CD8-positive, alpha-beta memory T cell (primary cell): ENCODE measurements at regions not wholly inside any gene's neighbourhood (a gene's known extent, or its start where the extent isn't known, plus 50 kb on each side); places are given as distances from the start of the nearest gene placed in this dataset.
"Not testable (repeated sequence)": the region's sequence is repeated elsewhere in the genome, so short reads cannot be mapped to it uniquely, and the experiment has no call there.

Experiments used
- CTCF ChIA-PET: fragments of 350-600 bp; sonication (Branson Sonifier 250); formaldehyde crosslinking; loops from one replicate; lab custom pipeline; 2021; ENCODE audit warnings: antibody characterized with exemption; lab: Charles Lee
- POLR2A ChIA-PET: fragments of 350-600 bp; sonication (Branson Sonifier 250); formaldehyde crosslinking; loops from one replicate; lab custom pipeline; 2021; ENCODE audit warnings: antibody characterized with exemption; lab: Charles Lee
- DNase-seq, 5 donors: peaks; one replicate each; pipeline versions ENCODE4 v3.0.0 to v3.0.0-alpha.2; 2020 to 2022; ENCODE audit warnings: mixed read lengths in 1 of 5
- H3K27ac ChIP-seq: one replicate; pipeline ENCODE4 v1.7.0; 2013; ENCODE audit warnings: low read depth, mild to moderate bottlenecking, low read length, moderate library complexity
- H3K27me3 ChIP-seq: 2 replicates; pipeline ENCODE4 v1.7.0; 2013; ENCODE audit warnings: low read length, mild to moderate bottlenecking; ENCODE audit not compliant: insufficient read depth, poor library complexity, severe bottlenecking
- H3K36me3 ChIP-seq: 2 replicates; pipeline ENCODE4 v1.7.0; 2013; ENCODE audit warnings: mild to moderate bottlenecking, low read length, moderate library complexity; ENCODE audit not compliant: insufficient read depth
- H3K4me1 ChIP-seq: 2 replicates; pipeline ENCODE4 v1.7.0; 2013; ENCODE audit warnings: mild to moderate bottlenecking, low read length, moderate library complexity; ENCODE audit not compliant: insufficient read depth
- H3K4me3 ChIP-seq: 2 replicates; pipeline ENCODE4 v1.7.0; 2013; ENCODE audit warnings: mild to moderate bottlenecking, low read length
- H3K9me3 ChIP-seq: 2 replicates; pipeline ENCODE4 v1.7.0; 2013; ENCODE audit warnings: mild to moderate bottlenecking, low read length
- H3K27ac Mint-ChIP-seq, 8 donors: one replicate each; pipeline ENCODE4 v1.8.0; 2020 to 2021; ENCODE audit warnings: mixed read lengths in 8 of 8, mild to moderate bottlenecking in 6 of 8, inconsistent platforms in 3 of 8, moderate library complexity in 3 of 8
- H3K27me3 Mint-ChIP-seq, 2 donors: one replicate each; pipeline ENCODE4 v1.8.0; 2020 to 2021; ENCODE audit warnings: mixed read lengths in 2 of 2, mild to moderate bottlenecking in 1 of 2, moderate library complexity in 1 of 2
- H3K36me3 Mint-ChIP-seq, 3 donors: one replicate each; pipeline ENCODE4 v1.8.0; 2020 to 2021; ENCODE audit warnings: mixed read lengths in 3 of 3, inconsistent platforms in 1 of 3, mild to moderate bottlenecking in 1 of 3
- H3K4me1 Mint-ChIP-seq, 3 donors: one replicate each; pipeline ENCODE4 v1.8.0; 2020 to 2021; ENCODE audit warnings: mixed read lengths in 3 of 3, inconsistent platforms in 1 of 3, mild to moderate bottlenecking in 1 of 3
- H3K4me3 Mint-ChIP-seq, 7 donors: one replicate each; pipeline ENCODE4 v1.8.0; 2020 to 2021; ENCODE audit warnings: mixed read lengths in 7 of 7, mild to moderate bottlenecking in 6 of 7, moderate library complexity in 4 of 7, inconsistent platforms in 2 of 7
- H3K9me3 Mint-ChIP-seq, 5 donors: one replicate each; pipeline ENCODE4 v1.8.0; 2020 to 2022; ENCODE audit warnings: mixed read lengths in 5 of 5, mild to moderate bottlenecking in 3 of 5, moderate library complexity in 2 of 5, inconsistent platforms in 1 of 5

DNA sequence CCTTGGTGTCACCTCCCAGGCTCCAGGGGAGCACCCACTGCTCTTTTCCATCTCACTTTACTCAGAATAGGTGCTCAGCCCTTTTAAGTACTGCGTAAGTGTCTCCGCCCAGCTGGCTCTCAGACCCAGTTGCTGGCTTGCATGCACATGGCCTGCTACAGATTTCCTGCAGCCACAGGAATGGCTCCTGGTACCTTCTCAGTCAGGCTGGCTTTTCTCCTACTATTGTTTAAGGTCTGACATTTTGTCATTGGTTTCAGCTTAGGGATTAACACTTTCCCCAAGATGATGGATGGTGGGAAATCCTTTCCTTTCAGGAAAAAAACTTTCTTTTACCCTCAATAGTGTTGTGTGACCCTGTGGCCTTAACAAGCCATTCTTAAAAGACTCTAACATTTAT, 1652.3 kb upstream of the WWC1 start:
- Histone ChIP-seq H3K4me1 (no peaks in the 10 kb centered on the region), H3K36me3 (no peaks in the 10 kb centered on the region), H3K4me3 (no peak overlapping the region), H3K9me3 (no peaks in the 10 kb centered on the region), H3K27ac (no peak overlapping the region), H3K27me3 (no peaks in the 10 kb centered on the region)
- Mint-ChIP-seq H3K9me3 (peaks cover 0 to 32% (median 2%) of the 10 kb centered on the region in 5 donors), H3K4me1 (no peaks in the 10 kb centered on the region), H3K4me3 (no peak overlapping the region), H3K27me3 (no peaks in the 10 kb centered on the region), H3K27ac (no peak overlapping the region), H3K36me3 (no peaks in the 10 kb centered on the region)
- DNase-seq, result no peak
- CTCF ChIA-PET, result no interaction called here
- POLR2A ChIA-PET, result no interaction called here

DNA sequence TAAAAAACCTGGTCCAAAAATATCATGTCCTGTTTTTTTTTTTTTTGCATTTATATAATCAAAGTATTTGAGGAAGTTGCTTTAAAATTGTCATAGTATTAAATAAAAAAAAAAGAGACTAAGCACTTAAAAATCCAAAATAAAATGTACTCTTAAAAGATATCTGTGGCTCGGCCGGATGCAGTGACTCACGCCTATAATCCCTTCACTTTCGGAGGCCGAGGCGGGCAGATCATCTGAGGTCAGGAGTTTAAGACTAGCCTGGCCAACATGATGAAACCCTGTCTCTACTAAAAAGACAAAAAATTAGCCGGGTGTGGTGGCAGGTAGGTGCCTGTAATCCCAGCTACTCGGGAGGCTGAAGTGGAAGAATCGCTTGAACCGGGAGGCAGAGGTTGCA, 1651.3 kb upstream of the WWC1 start:
- H3K9me3 ChIP-seq, DNase-seq, CTCF ChIA-PET, H3K36me3 ChIP-seq, H3K4me3 ChIP-seq, H3K27ac Mint-ChIP-seq, H3K4me1 ChIP-seq, H3K4me1 Mint-ChIP-seq, H3K4me3 Mint-ChIP-seq, H3K27ac ChIP-seq, POLR2A ChIA-PET, H3K27me3 Mint-ChIP-seq, H3K27me3 ChIP-seq, H3K36me3 Mint-ChIP-seq: not testable (repeated sequence)
- peaks cover 0 to 38% (median 2%) of the 10 kb centered on the region in 5 donors for H3K9me3 Mint-ChIP-seq

DNA sequence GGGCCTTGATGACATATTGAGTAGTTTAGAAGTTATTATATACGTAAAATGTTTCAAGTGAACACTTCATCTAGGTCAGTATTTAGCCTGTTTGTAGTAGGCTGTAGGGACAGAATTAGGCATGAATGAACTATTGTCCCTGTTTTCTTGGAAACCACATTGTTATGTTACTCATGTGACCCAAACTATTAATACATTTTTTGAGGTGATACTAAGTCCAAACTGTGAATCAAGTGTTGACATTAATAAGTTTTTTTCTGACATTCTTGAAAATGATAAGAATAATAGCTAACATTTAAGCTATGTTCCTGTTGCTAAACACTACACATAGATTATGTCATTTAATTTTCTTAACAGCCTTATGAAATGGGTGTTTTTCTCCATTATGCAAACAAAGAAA, 1642.7 kb upstream of the WWC1 start:
- Histone ChIP-seq H3K4me1 (no peaks in the 10 kb centered on the region), H3K27ac (no peak overlapping the region), H3K4me3 (no peak overlapping the region), H3K9me3 (no peaks in the 10 kb centered on the region), H3K36me3 (no peaks in the 10 kb centered on the region), H3K27me3 (no peaks in the 10 kb centered on the region)
- H3K9me3 Mint-ChIP-seq, result peaks cover 5 to 27% (median 6%) of the 10 kb centered on the region in 5 donors
- ChIA-PET CTCF (no interaction called here), POLR2A (no interaction called here)
- no peaks in the 10 kb centered on the region for H3K36me3 Mint-ChIP-seq
- no peaks in the 10 kb centered on the region for H3K27me3 Mint-ChIP-seq
- no peak for DNase-seq
- no peak overlapping the region for H3K27ac Mint-ChIP-seq
- H3K4me3 Mint-ChIP-seq, result no peak overlapping the region
- H3K4me1 Mint-ChIP-seq, result no peaks in the 10 kb centered on the region

DNA sequence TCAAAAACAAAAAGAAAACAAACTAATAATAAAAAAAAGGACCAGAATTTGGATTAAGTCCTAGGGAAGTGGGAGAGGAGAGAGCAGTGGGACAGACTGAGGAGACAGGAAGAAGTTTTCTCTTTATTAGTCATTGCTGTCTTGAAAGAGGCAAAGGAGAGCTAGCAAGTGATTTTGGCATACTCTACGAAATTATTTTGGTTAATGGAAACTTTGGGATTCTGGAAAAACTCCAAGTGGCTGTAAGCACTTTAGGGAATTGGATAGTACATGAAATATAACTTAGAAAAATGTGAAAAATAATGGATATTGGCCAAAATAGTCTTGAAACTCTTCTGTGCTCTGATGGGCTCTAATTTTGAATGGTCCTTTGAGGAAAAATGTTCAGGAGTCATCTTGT, 1641.8 kb upstream of the WWC1 start:
- Histone ChIP-seq H3K4me1 (no peaks in the 10 kb centered on the region), H3K9me3 (no peaks in the 10 kb centered on the region), H3K36me3 (no peaks in the 10 kb centered on the region), H3K27me3 (no peaks in the 10 kb centered on the region), H3K4me3 (no peak overlapping the region), H3K27ac (no peak overlapping the region)
- Mint-ChIP-seq H3K27me3 (no peaks in the 10 kb centered on the region), H3K27ac (no peak overlapping the region), H3K4me3 (no peak overlapping the region), H3K4me1 (no peaks in the 10 kb centered on the region), H3K36me3 (no peaks in the 10 kb centered on the region), H3K9me3 (peaks cover 5 to 31% (median 7%) of the 10 kb centered on the region in 5 donors)
- CTCF ChIA-PET, result no interaction called here
- DNase-seq, result no peak
- POLR2A ChIA-PET, result no interaction called here

DNA sequence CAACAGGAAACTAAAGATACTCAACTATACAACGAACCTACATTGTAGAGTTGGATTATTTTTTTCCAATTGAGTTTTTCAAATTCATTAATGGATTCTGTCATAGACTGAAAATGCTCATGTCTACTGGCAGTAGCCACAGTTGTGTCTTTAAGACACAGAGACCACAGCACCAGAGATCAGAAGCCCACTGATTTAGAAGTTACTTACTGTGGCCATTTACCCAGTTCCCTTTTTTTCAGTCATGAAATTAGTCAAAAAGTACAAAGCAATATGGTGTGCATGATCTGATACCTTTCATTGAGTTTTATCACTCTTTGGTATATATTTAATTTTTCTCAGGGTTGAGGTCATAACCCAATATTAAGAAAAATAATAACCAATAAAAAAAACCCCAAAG, 1640.2 kb upstream of the WWC1 start:
- Histone ChIP-seq H3K4me3 (no peak overlapping the region), H3K36me3 (no peaks in the 10 kb centered on the region), H3K9me3 (no peaks in the 10 kb centered on the region), H3K27me3 (no peaks in the 10 kb centered on the region), H3K4me1 (no peaks in the 10 kb centered on the region), H3K27ac (no peak overlapping the region)
- CTCF ChIA-PET, result no interaction called here
- Mint-ChIP-seq H3K9me3 (peaks cover 5 to 24% (median 7%) of the 10 kb centered on the region in 5 donors), H3K36me3 (no peaks in the 10 kb centered on the region), H3K4me3 (no peak overlapping the region), H3K4me1 (no peaks in the 10 kb centered on the region), H3K27ac (no peak overlapping the region), H3K27me3 (no peaks in the 10 kb centered on the region)
- no peak for DNase-seq
- POLR2A ChIA-PET, result no interaction called here

DNA sequence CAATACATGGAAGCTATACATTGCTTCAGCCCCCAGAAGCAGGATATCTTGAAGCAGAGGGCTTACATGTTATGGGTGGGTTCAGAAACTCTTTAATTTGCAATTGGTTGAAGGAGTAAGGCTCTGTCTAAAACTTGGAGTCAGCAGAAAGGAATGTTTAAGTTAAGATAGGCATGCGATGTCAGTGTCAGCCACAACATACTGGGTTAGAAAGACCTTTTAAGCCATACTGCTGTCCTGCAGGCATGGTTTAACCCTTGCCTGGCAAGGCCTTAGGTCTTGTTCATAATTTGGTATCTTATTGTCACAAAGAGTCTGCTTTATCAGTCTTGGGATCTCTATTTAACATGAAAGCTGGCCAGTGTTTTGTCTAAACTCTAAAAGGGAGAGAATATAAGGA, 1619.6 kb upstream of the WWC1 start:
- H3K4me3 ChIP-seq, result no peak overlapping the region
- no peak for DNase-seq
- Mint-ChIP-seq H3K9me3 (peaks cover 2 to 26% (median 9%) of the 10 kb centered on the region in 5 donors), H3K4me3 (no peak overlapping the region), H3K27ac (no peak overlapping the region), H3K4me1 (no peaks in the 10 kb centered on the region), H3K27me3 (no peaks in the 10 kb centered on the region), H3K36me3 (no peaks in the 10 kb centered on the region)
- ChIA-PET POLR2A (no interaction called here), CTCF (no interaction called here)
- H3K4me1 ChIP-seq, result no peaks in the 10 kb centered on the region
- H3K27me3 ChIP-seq, result no peaks in the 10 kb centered on the region
- no peaks in the 10 kb centered on the region for H3K9me3 ChIP-seq
- no peaks in the 10 kb centered on the region for H3K36me3 ChIP-seq
- no peak overlapping the region for H3K27ac ChIP-seq

DNA sequence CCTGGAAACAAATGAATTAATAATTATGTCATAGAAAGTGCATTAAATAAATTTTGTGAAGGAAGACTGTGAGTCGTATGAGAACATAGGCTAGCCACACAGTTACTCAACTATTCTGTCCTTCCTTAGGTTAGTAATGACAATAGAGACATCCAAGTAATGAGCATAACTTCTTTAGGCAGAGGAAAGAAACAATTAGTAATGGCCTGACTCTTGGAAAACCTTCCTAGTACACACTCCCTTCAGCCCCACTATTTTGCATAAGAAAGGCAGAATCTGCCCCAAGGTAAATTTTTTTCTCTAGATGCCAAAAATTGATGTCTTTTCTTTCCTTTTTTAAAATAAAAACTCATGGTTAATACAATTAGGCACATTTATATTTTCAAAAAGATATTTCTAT, 1619.0 kb upstream of the WWC1 start:
- no peaks in the 10 kb centered on the region for H3K36me3 Mint-ChIP-seq
- Histone ChIP-seq H3K27me3 (no peaks in the 10 kb centered on the region), H3K4me1 (no peaks in the 10 kb centered on the region), H3K27ac (no peak overlapping the region), H3K9me3 (no peaks in the 10 kb centered on the region), H3K36me3 (no peaks in the 10 kb centered on the region), H3K4me3 (no peak overlapping the region)
- DNase-seq, result no peak
- POLR2A ChIA-PET, result no interaction called here
- no peaks in the 10 kb centered on the region for H3K4me1 Mint-ChIP-seq
- no peak overlapping the region for H3K27ac Mint-ChIP-seq
- no peak overlapping the region for H3K4me3 Mint-ChIP-seq
- H3K9me3 Mint-ChIP-seq, result peaks cover 2 to 20% (median 9%) of the 10 kb centered on the region in 5 donors
- CTCF ChIA-PET, result no interaction called here
- H3K27me3 Mint-ChIP-seq, result no peaks in the 10 kb centered on the region

DNA sequence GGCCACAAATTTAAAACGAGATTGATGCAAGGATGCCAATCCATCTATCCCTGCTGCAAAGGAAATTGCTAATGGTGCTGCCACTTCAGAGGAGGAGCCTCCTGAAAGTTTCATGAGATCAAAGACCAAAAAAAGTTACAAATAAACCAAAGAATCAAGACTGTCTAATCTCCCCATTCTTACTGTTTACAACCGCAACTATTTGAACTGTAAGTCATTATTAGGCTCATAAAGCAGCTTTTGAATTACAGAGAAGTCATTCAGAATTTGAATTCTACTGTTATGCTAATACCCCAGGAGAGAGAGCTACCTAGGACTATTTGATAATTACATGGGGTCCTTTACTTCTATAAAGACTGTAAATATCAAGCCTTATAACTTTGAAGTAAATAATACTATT, 1613.6 kb upstream of the WWC1 start:
- Histone ChIP-seq H3K4me3 (no peak overlapping the region), H3K36me3 (no peaks in the 10 kb centered on the region), H3K4me1 (no peaks in the 10 kb centered on the region), H3K27me3 (no peaks in the 10 kb centered on the region), H3K27ac (no peak overlapping the region), H3K9me3 (no peaks in the 10 kb centered on the region)
- CTCF ChIA-PET, result interaction anchor here (0.9 kb wide), 1 partner anchor 12 kb away, joined by 3 read pairs; no protein-coding TSS in a partner anchor
- POLR2A ChIA-PET, result no interaction called here
- no peak overlapping the region for H3K4me3 Mint-ChIP-seq
- no peaks in the 10 kb centered on the region for H3K27me3 Mint-ChIP-seq
- no peaks in the 10 kb centered on the region for H3K4me1 Mint-ChIP-seq
- H3K27ac Mint-ChIP-seq, result no peak overlapping the region
- no peak for DNase-seq
- no peaks in the 10 kb centered on the region for H3K36me3 Mint-ChIP-seq
- H3K9me3 Mint-ChIP-seq, result peaks cover 2 to 12% (median 6%) of the 10 kb centered on the region in 5 donors

DNA sequence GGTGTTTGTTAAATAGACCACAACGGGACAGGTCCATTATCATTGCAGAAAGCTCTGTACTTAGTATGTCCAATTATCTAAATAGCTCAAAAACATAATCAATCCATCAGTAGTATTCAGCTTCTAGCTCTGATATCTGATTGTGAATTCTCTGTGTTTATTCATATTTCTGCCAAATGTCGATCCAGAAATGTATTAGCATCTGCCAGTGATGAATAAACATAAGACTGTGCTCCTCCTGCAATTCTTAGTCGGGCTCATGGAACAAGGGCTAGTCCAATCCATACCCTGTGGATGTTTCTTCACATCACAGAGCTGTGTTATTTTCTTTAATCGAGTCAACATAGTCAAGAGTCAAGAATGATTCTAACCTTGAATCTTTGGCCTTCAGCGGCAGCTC, 1612.1 kb upstream of the WWC1 start:
- Mint-ChIP-seq H3K36me3 (no peaks in the 10 kb centered on the region), H3K4me3 (no peak overlapping the region), H3K27me3 (no peaks in the 10 kb centered on the region), H3K4me1 (no peaks in the 10 kb centered on the region), H3K27ac (no peak overlapping the region), H3K9me3 (peaks cover 2 to 12% (median 6%) of the 10 kb centered on the region in 5 donors)
- H3K27ac ChIP-seq, result no peak overlapping the region
- no peak for DNase-seq
- H3K4me1 ChIP-seq, result no peaks in the 10 kb centered on the region
- no peaks in the 10 kb centered on the region for H3K27me3 ChIP-seq
- no peak overlapping the region for H3K4me3 ChIP-seq
- POLR2A ChIA-PET, result no interaction called here
- no peaks in the 10 kb centered on the region for H3K9me3 ChIP-seq
- no peaks in the 10 kb centered on the region for H3K36me3 ChIP-seq
- CTCF ChIA-PET, result no interaction called here
